Body of pancreas (tissue), 4 donors: ENCODE measurements at regions not wholly inside any gene's neighbourhood (a gene's known extent, or its start where the extent isn't known, plus 50 kb on each side); places are given as distances from the start of the nearest gene placed in this dataset. TPM values are rescaled to one million over a fixed set of nuclear protein-coding genes. Genes with fewer than 3 reads are reported as not detected.

Source experiments
- ATAC-seq: fragments of 150-250 bp; one replicate; pipeline ENCODE4 v1.9.1; 2016
- DNase-seq, 4 donors: peaks; one replicate each; pipeline ENCODE4 v3.0.0-alpha.2; 2019
- H3K27ac ChIP-seq, 4 donors: fragments of 200-600 bp; sonication (generic); 1 replicate in 3 of 4; 2 replicates in 1 of 4; pipeline versions ENCODE4 v1.5.1 to v1.6.1; 2016 to 2019; ENCODE audit warnings: mild to moderate bottlenecking in 1 of 4, mixed read lengths in 1 of 4, moderate library complexity in 1 of 4
- H3K27me3 ChIP-seq, 2 donors: fragments of 200-600 bp; sonication (generic); one replicate each; pipeline ENCODE4 v1.6.0; 2016; ENCODE audit warnings: mild to moderate bottlenecking in 1 of 2
- H3K36me3 ChIP-seq, 2 donors: fragments of 200-600 bp; sonication (generic); replicated peaks in 1 of 2; 2 replicates each; pipeline ENCODE4 v1.5.1; 2016; ENCODE audit warnings: low read depth in 2 of 2; ENCODE audit not compliant: insufficient read depth in 1 of 2
- H3K4me1 ChIP-seq: fragments of 200-600 bp; sonication (generic); one replicate; pipeline ENCODE4 v1.6.0; 2016
- H3K4me3 ChIP-seq, 2 donors: fragments of 200-600 bp; sonication (generic); 1 replicate in 1 of 2; 2 replicates in 1 of 2; pipeline ENCODE4 v1.5.1; 2016 to 2019
- H3K9me3 ChIP-seq, 3 donors: fragments of 200-600 bp; sonication (generic); 1 replicate in 2 of 3; 2 replicates in 1 of 3; pipeline ENCODE4 v1.5.1; 2016
- CTCF ChIP-seq, 7 experiments: fragments of 450-650 bp in 4 of 7; fragments of 200-600 bp in 3 of 7; sonication (generic) in 3 of 7; IDR thresholded peaks; one replicate each; pipeline ENCODE4 v1.5.1; 2016 to 2019; ENCODE audit warnings: antibody characterized with exemption in 7 of 7
- POLR2A ChIP-seq, 3 donors: fragments of 450-650 bp; IDR thresholded peaks; one replicate each; pipeline ENCODE4 v1.6.1; 2016; ENCODE audit warnings: antibody characterized with exemption in 3 of 3, mild to moderate bottlenecking in 2 of 3
- WGBS, 2 donors: methylation state at CpG; one replicate each; pipeline ENCODE4 v1.1.5; 2017; 5-methylcytosine and 5-hydroxymethylcytosine counted together
- intact Hi-C: fragments of 100-400 bp; cut with DNase I; formaldehyde crosslinking; loops from one replicate; pipeline ENCODE4 v1.15.1; 2023
- microRNA counts, 2 donors: library from miRNA; unstranded; fragments of <30 nt; microRNA quantifications; one replicate each; lab custom pipeline; 2017
- microRNA-seq, 2 donors: library from miRNA; unstranded; fragments of <30 nt; microRNA quantifications; one replicate each; pipeline ENCODE4, GENCODE V29; 2016; ENCODE audit warnings: borderline number of aligned reads in 2 of 2, borderline replicate concordance in 2 of 2
- small RNA-seq: library from RNA; depleted of rRNA; stranded (forward); fragments of <200 nt; gene quantifications from one replicate; pipeline ENCODE3, GENCODE V24; 2016

GRCh38 chr7:131274986-131275385 lies 52.7 kb upstream of the MKLN1 start:
- Histone ChIP-seq H3K4me1 (no peaks in the 10 kb centered on the region), H3K4me3 (no peak overlapping the region), H3K36me3 (no peaks in the 10 kb centered on the region), H3K27ac (no peak overlapping the region), H3K9me3 (no peaks in the 10 kb centered on the region), H3K27me3 (no peaks in the 10 kb centered on the region)
- WGBS, 2 donors: 78 to 83% methylated on average over 2 of the region's 2 CpGs
- no peak for ATAC-seq
- TF ChIP-seq CTCF (IDR thresholded peaks at IDR 0.05) (no peak), POLR2A (IDR thresholded peaks at IDR 0.05) (no peak)
- intact Hi-C loops: no loop called here
- no peak for DNase-seq

- intact Hi-C loops: no loop called here
- no peak overlapping the region for H3K27ac ChIP-seq
- 78 to 86% methylated on average over 5 of the region's 5 CpGs for WGBS, 2 donors
- H3K9me3 ChIP-seq: no peaks in the 10 kb centered on the region
- no peaks in the 10 kb centered on the region for H3K4me1 ChIP-seq
- no peak overlapping the region for H3K4me3 ChIP-seq
- no peak for DNase-seq
- no peaks in the 10 kb centered on the region for H3K27me3 ChIP-seq
- ATAC-seq: no peak
- no peaks in the 10 kb centered on the region for H3K36me3 ChIP-seq
- TF ChIP-seq CTCF (IDR thresholded peaks at IDR 0.05): no peak
- TF ChIP-seq POLR2A (IDR thresholded peaks at IDR 0.05): no peak
These were observed 51.5 kb upstream of the MKLN1 start for GRCh38 chr7:131276190-131276589.

GRCh38 chr7:131276748-131277147 lies 50.9 kb upstream of the MKLN1 start:
- 67 to 82% methylated on average over 2 of the region's 2 CpGs for WGBS, 2 donors
- ATAC-seq (no peak), DNase-seq (no peak)
- TF ChIP-seq POLR2A (IDR thresholded peaks at IDR 0.05) (no peak), CTCF (IDR thresholded peaks at IDR 0.05) (no peak)
- intact Hi-C loops: no loop called here
- Histone ChIP-seq H3K4me3 (no peak overlapping the region), H3K9me3 (no peaks in the 10 kb centered on the region), H3K27me3 (no peaks in the 10 kb centered on the region), H3K4me1 (no peaks in the 10 kb centered on the region), H3K36me3 (no peaks in the 10 kb centered on the region), H3K27ac (no peak overlapping the region)

MicroRNAs in the stretch of these regions (microRNA counts, 767-probe panel; counts per million panel counts)
- microRNA hsa-miR-29a-3p (lab: Ali Mortazavi, UCI): 736 to 7,901 counts per million in 2 donors

Small RNAs in the stretch of these regions (microRNA-seq; reads per million reads assigned to microRNA genes)
- 3,566 to 5,775 reads per million in 2 donors for gene MIR29A

Small RNAs in the stretch of these regions (small RNA-seq; reads per million reads assigned to genes)
- gene AC016831.3: not detected
- not detected for gene RNU6-1010P
